ENCODE measurements at regions not wholly inside any gene's neighbourhood (a gene's known extent, or its start where the extent isn't known, plus 50 kb on each side); places are given as distances from the start of the nearest gene placed in this dataset.

- no peak for DNase-seq
Measured at GRCh38 chr11:70712471-70712870, 314.1 kb downstream of the CTTN start.

GRCh38 chr11:70713086-70713835 lies 314.9 kb downstream of the CTTN start:
- DNase-seq, result no peak

- peak; percentile 20 for DNase-seq
Measured at GRCh38 chr11:70713988-70714665, 315.8 kb downstream of the CTTN start.

GRCh38 chr11:70715166-70715951 lies 317.0 kb downstream of the CTTN start:
- no peak for DNase-seq

- no peak for DNase-seq
Measured at GRCh38 chr11:70716216-70716615, 317.9 kb downstream of the CTTN start.

- no peak for DNase-seq
Measured at GRCh38 chr11:70716986-70717775, 318.9 kb downstream of the CTTN start.

- DNase-seq, result no peak
Measured at GRCh38 chr11:70717936-70718595, 319.7 kb downstream of the CTTN start.

- no peak for DNase-seq
Measured at GRCh38 chr11:70719516-70719915, 321.2 kb downstream of the CTTN start.

- no peak for DNase-seq
Measured at GRCh38 chr11:70720281-70720680, 322.0 kb downstream of the CTTN start.

- no peak for DNase-seq
Measured at GRCh38 chr11:70721006-70721405, 322.7 kb downstream of the CTTN start.

- no peak for DNase-seq
Measured at GRCh38 chr11:70725278-70725677, 326.9 kb downstream of the CTTN start.

- no peak for DNase-seq
Measured at GRCh38 chr11:70725739-70726138, 327.4 kb downstream of the CTTN start.

GRCh38 chr11:70727021-70727420 lies 328.7 kb downstream of the CTTN start:
- DNase-seq, result no peak

GRCh38 chr11:70727899-70728620 lies 329.7 kb downstream of the CTTN start:
- no peak for DNase-seq

GRCh38 chr11:70729949-70730348 lies 331.6 kb downstream of the CTTN start:
- DNase-seq, result no peak

- no peak for DNase-seq
Measured at GRCh38 chr11:70730411-70730810, 332.1 kb downstream of the CTTN start.

- DNase-seq, result no peak
Measured at GRCh38 chr11:70731271-70732022, 333.1 kb downstream of the CTTN start.

GRCh38 chr11:70732023-70732880 lies 333.9 kb downstream of the CTTN start:
- DNase-seq, result no peak

- DNase-seq, result no peak
Measured at GRCh38 chr11:70732881-70733196, 334.5 kb downstream of the CTTN start.

All from NCI-H226 (cell line).